Brain microvascular endothelial cell (primary cell): ENCODE measurements at regions not wholly inside any gene's neighbourhood (a gene's known extent, or its start where the extent isn't known, plus 50 kb on each side); places are given as distances from the start of the nearest gene placed in this dataset.

ENCODE experiments used
- DNase-seq: peaks from one replicate; pipeline ENCODE4 v3.0.0-alpha.2; 2020
- H3K27ac ChIP-seq: fragments of 250-450 bp; sonication (Bioruptor Pico); 2 replicates; pipeline ENCODE4 v1.5.1; 2020; ENCODE audit warnings: mild to moderate bottlenecking, moderate library complexity
- H3K27me3 ChIP-seq: fragments of 250-450 bp; sonication (Bioruptor Pico); replicated peaks from 2 replicates; pipeline ENCODE4 v1.5.1; 2020; ENCODE audit warnings: mild to moderate bottlenecking
- H3K36me3 ChIP-seq: fragments of 250-450 bp; sonication (Bioruptor Pico); replicated peaks from 2 replicates; pipeline ENCODE4 v1.5.1; 2020; ENCODE audit warnings: mild to moderate bottlenecking
- H3K4me3 ChIP-seq: 2 replicates; pipeline ENCODE4 v1.5.1; 2011; ENCODE audit warnings: low read depth, mild to moderate bottlenecking, control low read depth, low read length, moderate library complexity
- CTCF ChIP-seq: IDR thresholded peaks from 2 replicates; pipeline ENCODE4 v1.5.1; 2011; ENCODE audit warnings: low read depth, mild to moderate bottlenecking, moderate library complexity, low read length, control low read depth, inconsistent platforms; ENCODE audit errors: missing control alignments
- in situ Hi-C: cut with HindIII; loops from 2 replicates; pipeline ENCODE4 v1.10.0; 2017; ENCODE audit warnings: low sequenced_read_pairs, low pct_ligation_motif_present

GRCh38 chr10:10437886-10438285 is 579.8 kb upstream of the CELF2 start:
- no peaks in the 10 kb centered on the region for H3K27me3 ChIP-seq
- no peak for TF ChIP-seq CTCF
- H3K4me3 ChIP-seq = no peak overlapping the region
- DNase-seq = no peak
- H3K36me3 ChIP-seq = no peaks in the 10 kb centered on the region
- H3K27ac ChIP-seq = no peak overlapping the region
- in situ Hi-C loops = no loop called here

GRCh38 chr10:10438335-10439100 is 579.2 kb upstream of the CELF2 start:
- no peak for TF ChIP-seq CTCF
- Histone ChIP-seq H3K27me3 (no peaks in the 10 kb centered on the region), H3K36me3 (no peaks in the 10 kb centered on the region), H3K4me3 (no peak overlapping the region), H3K27ac (no peak overlapping the region)
- in situ Hi-C loops = no loop called here
- DNase-seq = no peak

- Histone ChIP-seq H3K27ac (no peak overlapping the region), H3K36me3 (no peaks in the 10 kb centered on the region), H3K27me3 (no peaks in the 10 kb centered on the region), H3K4me3 (no peak overlapping the region)
- DNase-seq = no peak
- in situ Hi-C loops = no loop called here
- TF ChIP-seq CTCF = no peak
Measured at GRCh38 chr10:10456856-10457255, 560.8 kb upstream of the CELF2 start.

- no peak for TF ChIP-seq CTCF
- no peaks in the 10 kb centered on the region for H3K27me3 ChIP-seq
- H3K4me3 ChIP-seq = no peak overlapping the region
- H3K36me3 ChIP-seq = no peaks in the 10 kb centered on the region
- H3K27ac ChIP-seq = no peak overlapping the region
- DNase-seq = no peak
- in situ Hi-C loops = no loop called here
Measured at GRCh38 chr10:10460451-10460850, 557.2 kb upstream of the CELF2 start.

GRCh38 chr10:10462151-10462941 is 555.3 kb upstream of the CELF2 start:
- no peak for DNase-seq
- no peak overlapping the region for H3K4me3 ChIP-seq
- in situ Hi-C loops = no loop called here
- H3K27ac ChIP-seq = no peak overlapping the region
- H3K36me3 ChIP-seq = no peaks in the 10 kb centered on the region
- no peaks in the 10 kb centered on the region for H3K27me3 ChIP-seq
- no peak for TF ChIP-seq CTCF
